Fibroblast of lung (primary cell): ENCODE measurements at regions not wholly inside any gene's neighbourhood (a gene's known extent, or its start where the extent isn't known, plus 50 kb on each side); places are given as distances from the start of the nearest gene placed in this dataset.

Source experiments
- DNase-seq, 2 donors: peaks; one replicate each; pipeline versions ENCODE4 v3.0.0 to v3.0.0-alpha.2; 2010; ENCODE audit warnings: low read depth in 2 of 2
- H2AFZ ChIP-seq: 2 replicates; pipeline ENCODE4 v1.5.1; 2012; ENCODE audit warnings: low read length, control low read depth, inconsistent platforms
- H3K27ac ChIP-seq: 2 replicates; pipeline ENCODE4 v1.5.1; 2011; ENCODE audit warnings: low read length, control low read depth; ENCODE audit not compliant: insufficient read depth
- H3K27me3 ChIP-seq: 2 replicates; pipeline ENCODE4 v1.5.1; 2011; ENCODE audit warnings: mild to moderate bottlenecking, low read length; ENCODE audit not compliant: control insufficient read depth, insufficient read depth
- H3K36me3 ChIP-seq: 2 replicates; pipeline ENCODE4 v1.5.1; 2011; ENCODE audit warnings: low read length; ENCODE audit not compliant: control insufficient read depth, insufficient read depth
- H3K4me1 ChIP-seq: 2 replicates; pipeline ENCODE4 v1.5.1; 2011; ENCODE audit warnings: low read length; ENCODE audit not compliant: control insufficient read depth, insufficient read depth; ENCODE audit errors: extremely low read depth
- H3K4me2 ChIP-seq: 2 replicates; pipeline ENCODE4 v1.5.1; 2011; ENCODE audit warnings: low read length, control low read depth; ENCODE audit not compliant: insufficient read depth; ENCODE audit errors: extremely low read depth
- H3K4me3 ChIP-seq, 4 experiments: fragments of 200-600 bp in 1 of 4; sonication (generic) in 1 of 4; replicated peaks in 1 of 4; 2 replicates each; pipeline ENCODE4 v1.5.1; 2011 to 2016; ENCODE audit warnings: low read length in 4 of 4, low read depth in 3 of 4, mild to moderate bottlenecking in 3 of 4, control low read depth in 2 of 4, inconsistent platforms in 1 of 4, mixed read lengths in 1 of 4; ENCODE audit not compliant: insufficient read depth in 1 of 4; ENCODE audit errors: control extremely low read depth in 1 of 4
- H3K79me2 ChIP-seq: 2 replicates; pipeline ENCODE4 v1.5.1; 2012; ENCODE audit warnings: mild to moderate bottlenecking, low read length, inconsistent platforms; ENCODE audit not compliant: control insufficient read depth, insufficient read depth
- H3K9ac ChIP-seq: 2 replicates; pipeline ENCODE4 v1.5.1; 2011; ENCODE audit warnings: mild to moderate bottlenecking, low read length, control low read depth; ENCODE audit not compliant: insufficient read depth
- H3K9me3 ChIP-seq: 2 replicates; pipeline ENCODE4 v1.5.1; 2012; ENCODE audit warnings: low read depth, low read length; ENCODE audit not compliant: control insufficient read depth, insufficient read depth
- H4K20me1 ChIP-seq: 2 replicates; pipeline ENCODE4 v1.5.1; 2011; ENCODE audit warnings: low read length; ENCODE audit not compliant: control insufficient read depth, insufficient read depth; ENCODE audit errors: extremely low read depth
- EZH2 ChIP-seq: IDR thresholded peaks from 2 replicates; pipeline ENCODE4 v1.5.1; 2012; ENCODE audit warnings: low read length, control low read depth, mild to moderate bottlenecking; ENCODE audit errors: missing control alignments
- TF ChIP-seq, protein P1 (sequence below), 2 donors: IDR thresholded peaks in 1 of 2; conservative IDR thresholded peaks in 1 of 2; 1 replicate in 1 of 2; 2 replicates in 1 of 2; pipeline ENCODE4 v1.5.1; 2011 to 2012; ENCODE audit warnings: low read length in 2 of 2, control low read depth in 1 of 2, inconsistent platforms in 1 of 2, low read depth in 1 of 2, mild to moderate bottlenecking in 1 of 2

DNA sequence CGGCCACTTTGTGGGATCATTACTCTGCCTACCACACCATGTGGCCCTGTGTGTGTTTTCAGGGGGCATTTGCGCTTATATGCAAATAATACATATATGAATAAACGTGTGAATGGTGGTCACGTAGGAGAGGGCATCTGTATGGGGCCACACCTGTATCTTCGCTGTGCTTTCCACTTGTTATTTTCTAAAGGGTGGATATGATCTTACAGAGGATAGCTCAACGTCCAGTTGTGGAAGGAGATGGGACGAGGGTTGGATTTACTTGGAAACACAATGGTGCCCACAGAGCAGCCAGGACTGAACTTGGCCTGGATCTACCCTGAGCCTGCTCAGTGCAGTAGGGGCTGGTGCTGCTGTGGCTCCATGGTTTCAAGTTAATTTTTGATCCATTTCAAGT is 93.3 kb downstream of the YTHDF1 start:
- Histone ChIP-seq H3K27me3 (no peaks in the 10 kb centered on the region), H3K27ac (no peak overlapping the region), H2AFZ (no peak overlapping the region), H3K4me2 (no peak overlapping the region), H3K9ac (no peak overlapping the region), H3K4me3 (no peak overlapping the region), H3K9me3 (no peaks in the 10 kb centered on the region), H3K36me3 (no peaks in the 10 kb centered on the region), H4K20me1 (no peaks in the 10 kb centered on the region), H3K4me1 (no peaks in the 10 kb centered on the region), H3K79me2 (no peaks in the 10 kb centered on the region)
- no peak for DNase-seq
- TF ChIP-seq, protein P1, sequence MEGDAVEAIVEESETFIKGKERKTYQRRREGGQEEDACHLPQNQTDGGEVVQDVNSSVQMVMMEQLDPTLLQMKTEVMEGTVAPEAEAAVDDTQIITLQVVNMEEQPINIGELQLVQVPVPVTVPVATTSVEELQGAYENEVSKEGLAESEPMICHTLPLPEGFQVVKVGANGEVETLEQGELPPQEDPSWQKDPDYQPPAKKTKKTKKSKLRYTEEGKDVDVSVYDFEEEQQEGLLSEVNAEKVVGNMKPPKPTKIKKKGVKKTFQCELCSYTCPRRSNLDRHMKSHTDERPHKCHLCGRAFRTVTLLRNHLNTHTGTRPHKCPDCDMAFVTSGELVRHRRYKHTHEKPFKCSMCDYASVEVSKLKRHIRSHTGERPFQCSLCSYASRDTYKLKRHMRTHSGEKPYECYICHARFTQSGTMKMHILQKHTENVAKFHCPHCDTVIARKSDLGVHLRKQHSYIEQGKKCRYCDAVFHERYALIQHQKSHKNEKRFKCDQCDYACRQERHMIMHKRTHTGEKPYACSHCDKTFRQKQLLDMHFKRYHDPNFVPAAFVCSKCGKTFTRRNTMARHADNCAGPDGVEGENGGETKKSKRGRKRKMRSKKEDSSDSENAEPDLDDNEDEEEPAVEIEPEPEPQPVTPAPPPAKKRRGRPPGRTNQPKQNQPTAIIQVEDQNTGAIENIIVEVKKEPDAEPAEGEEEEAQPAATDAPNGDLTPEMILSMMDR (conservative IDR thresholded peaks at IDR 0.05 in 1 of 2, IDR thresholded peaks at IDR 0.05 in 1 of 2; ENCODE audit: low read depth in 1 of 2, low read length in 2 of 2) = no peak
- no peak for TF ChIP-seq EZH2

DNA sequence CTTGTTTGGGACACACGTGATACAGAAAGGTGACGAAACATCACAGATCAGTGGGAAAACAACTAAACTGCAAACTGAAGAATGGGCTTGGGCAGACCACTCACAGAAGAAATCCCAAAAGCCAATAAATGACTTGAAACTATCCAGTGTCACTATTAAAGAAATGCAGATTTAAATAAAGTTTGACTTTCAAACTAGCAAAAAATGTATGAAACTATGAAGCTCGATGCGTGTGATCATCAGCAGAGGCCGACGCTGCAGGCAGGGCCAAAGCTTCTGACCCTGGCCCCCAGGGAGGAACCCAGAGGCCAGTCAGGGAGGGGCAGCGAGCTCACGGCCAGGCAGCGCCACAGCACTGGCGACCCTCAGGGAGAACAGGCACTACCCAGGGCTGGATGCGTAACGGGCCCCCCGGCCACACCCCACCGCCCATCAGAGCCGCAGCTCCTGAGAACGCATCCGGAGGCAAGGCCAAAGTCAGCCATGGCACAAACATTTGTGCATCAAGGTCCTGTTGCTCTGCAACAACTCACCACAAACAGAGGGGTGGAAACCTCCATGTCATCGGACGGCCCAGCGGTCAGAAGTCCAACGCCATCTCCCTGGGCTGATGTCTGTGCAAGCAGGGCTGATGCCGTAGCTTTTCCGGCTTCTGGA is 94.1 kb downstream of the YTHDF1 start:
- Histone ChIP-seq H3K27me3 (no peaks in the 10 kb centered on the region), H3K9ac (no peak overlapping the region), H2AFZ (no peak overlapping the region), H3K36me3 (no peaks in the 10 kb centered on the region), H3K27ac (no peak overlapping the region), H4K20me1 (no peaks in the 10 kb centered on the region), H3K4me2 (no peak overlapping the region), H3K4me3 (no peak overlapping the region), H3K79me2 (no peaks in the 10 kb centered on the region), H3K4me1 (no peaks in the 10 kb centered on the region), H3K9me3 (no peaks in the 10 kb centered on the region)
- DNase-seq = no peak
- TF ChIP-seq, protein P1 (conservative IDR thresholded peaks at IDR 0.05 in 1 of 2, IDR thresholded peaks at IDR 0.05 in 1 of 2; ENCODE audit: low read depth in 1 of 2, low read length in 2 of 2) = no peak
- no peak for TF ChIP-seq EZH2

DNA sequence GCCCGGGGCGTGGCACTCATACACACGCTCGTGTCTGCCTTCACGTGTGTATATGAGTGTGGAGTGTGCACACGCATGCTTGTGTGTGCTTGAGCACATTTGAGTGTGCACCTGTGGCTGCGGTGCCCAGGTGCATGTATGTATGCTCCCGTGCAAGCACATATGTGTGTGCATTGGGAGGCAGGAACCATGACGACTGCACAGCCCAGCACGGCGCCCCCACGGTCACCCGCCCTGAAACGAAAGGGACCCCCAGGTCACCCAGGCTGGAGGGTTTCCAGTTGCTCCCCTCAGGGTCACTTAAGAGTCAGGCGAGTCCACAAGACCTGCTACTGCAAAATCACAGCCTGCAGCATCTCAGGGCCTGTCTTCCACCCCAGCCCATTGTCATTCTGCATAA is 94.7 kb downstream of the YTHDF1 start:
- TF ChIP-seq EZH2 = no peak
- TF ChIP-seq, protein P1 (conservative IDR thresholded peaks at IDR 0.05 in 1 of 2, IDR thresholded peaks at IDR 0.05 in 1 of 2; ENCODE audit: low read depth in 1 of 2, low read length in 2 of 2) = no peak
- Histone ChIP-seq H3K4me2 (no peak overlapping the region), H3K79me2 (no peaks in the 10 kb centered on the region), H4K20me1 (no peaks in the 10 kb centered on the region), H3K27ac (no peak overlapping the region), H3K4me1 (no peaks in the 10 kb centered on the region), H3K9ac (no peak overlapping the region), H3K27me3 (no peaks in the 10 kb centered on the region), H3K9me3 (no peaks in the 10 kb centered on the region), H3K36me3 (no peaks in the 10 kb centered on the region), H2AFZ (no peak overlapping the region), H3K4me3 (no peak overlapping the region)
- DNase-seq = no peak
